ENCODE measurements at regions not wholly inside any gene's neighbourhood (a gene's known extent, or its start where the extent isn't known, plus 50 kb on each side); places are given as distances from the start of the nearest gene placed in this dataset.

GRCh38 chr4:85092943-85093342 lies 126.5 kb upstream of the WDFY3 start:
- Mint-ChIP-seq H3K27ac (no peak overlapping the region), H3K4me1 (no peaks in the 10 kb centered on the region), H3K4me3 (no peak overlapping the region), H3K27me3 (no peaks in the 10 kb centered on the region), H3K9me3 (peaks cover 0 to 14% (median 3%) of the 10 kb centered on the region in 11 donors), H3K36me3 (peaks cover 0 to 3% (median 0%) of the 10 kb centered on the region in 5 donors)
- Histone ChIP-seq H3K4me1 (ENCODE audit: control insufficient read depth in 2 of 2, insufficient read depth in 2 of 2, low read length in 2 of 2) (no peaks in the 10 kb centered on the region), H3K9me3 (ENCODE audit: control insufficient read depth in 2 of 3, low read length in 3 of 3) (no peaks in the 10 kb centered on the region), H3K27ac (ENCODE audit: low read depth, low read length) (no peak overlapping the region), H3K4me3 (ENCODE audit: low read length) (no peak overlapping the region), H3K36me3 (ENCODE audit: control insufficient read depth in 2 of 3, insufficient read depth in 3 of 3, low read length in 3 of 3) (no peaks in the 10 kb centered on the region), H3K27me3 (ENCODE audit: control insufficient read depth in 2 of 2, insufficient read depth in 2 of 2, low read length in 2 of 2) (no peaks in the 10 kb centered on the region)
- DNase-seq, result no peak
- intact Hi-C loops (cut with micrococcal nuclease), result no loop called here
- ChIA-PET POLR2A (no interaction called here), CTCF (no interaction called here)
- no peak for ATAC-seq

GRCh38 chr4:85094735-85095134 lies 128.2 kb upstream of the WDFY3 start:
- intact Hi-C loops (cut with micrococcal nuclease), result no loop called here
- H3K4me3 Mint-ChIP-seq, result no peak overlapping the region
- H3K4me1 Mint-ChIP-seq, result no peaks in the 10 kb centered on the region
- no peaks in the 10 kb centered on the region for H3K27me3 Mint-ChIP-seq
- no peaks in the 10 kb centered on the region for H3K9me3 ChIP-seq (ENCODE audit: control insufficient read depth in 2 of 3, low read length in 3 of 3)
- H3K36me3 Mint-ChIP-seq, result no peaks in the 10 kb centered on the region
- no peak overlapping the region for H3K4me3 ChIP-seq (ENCODE audit: low read length)
- H3K4me1 ChIP-seq (ENCODE audit: control insufficient read depth in 2 of 2, insufficient read depth in 2 of 2, low read length in 2 of 2), result no peaks in the 10 kb centered on the region
- no peak for ATAC-seq
- peaks cover 0 to 14% (median 4%) of the 10 kb centered on the region in 11 donors for H3K9me3 Mint-ChIP-seq
- ChIA-PET POLR2A (no interaction called here), CTCF (no interaction called here)
- no peaks in the 10 kb centered on the region for H3K36me3 ChIP-seq (ENCODE audit: control insufficient read depth in 2 of 3, insufficient read depth in 3 of 3, low read length in 3 of 3)
- no peaks in the 10 kb centered on the region for H3K27me3 ChIP-seq (ENCODE audit: control insufficient read depth in 2 of 2, insufficient read depth in 2 of 2, low read length in 2 of 2)
- no peak overlapping the region for H3K27ac Mint-ChIP-seq
- no peak for DNase-seq
- no peak overlapping the region for H3K27ac ChIP-seq (ENCODE audit: low read depth, low read length)

- H3K4me3 ChIP-seq (ENCODE audit: low read length), result no peak overlapping the region
- no peak overlapping the region for H3K4me3 Mint-ChIP-seq
- no peaks in the 10 kb centered on the region for H3K27me3 Mint-ChIP-seq
- peaks cover 0 to 18% (median 4%) of the 10 kb centered on the region in 11 donors for H3K9me3 Mint-ChIP-seq
- H3K4me1 Mint-ChIP-seq, result no peaks in the 10 kb centered on the region
- DNase-seq (no peak), ATAC-seq (no peak)
- no peaks in the 10 kb centered on the region for H3K27me3 ChIP-seq (ENCODE audit: control insufficient read depth in 2 of 2, insufficient read depth in 2 of 2, low read length in 2 of 2)
- no peaks in the 10 kb centered on the region for H3K4me1 ChIP-seq (ENCODE audit: control insufficient read depth in 2 of 2, insufficient read depth in 2 of 2, low read length in 2 of 2)
- intact Hi-C loops (cut with micrococcal nuclease), result no loop called here
- no peak overlapping the region for H3K27ac Mint-ChIP-seq
- H3K9me3 ChIP-seq (ENCODE audit: control insufficient read depth in 2 of 3, low read length in 3 of 3), result no peaks in the 10 kb centered on the region
- no peak overlapping the region for H3K27ac ChIP-seq (ENCODE audit: low read depth, low read length)
- CTCF ChIA-PET, result no interaction called here
- H3K36me3 ChIP-seq (ENCODE audit: control insufficient read depth in 2 of 3, insufficient read depth in 3 of 3, low read length in 3 of 3), result no peaks in the 10 kb centered on the region
- POLR2A ChIA-PET, result no interaction called here
- no peaks in the 10 kb centered on the region for H3K36me3 Mint-ChIP-seq
These were observed 136.1 kb upstream of the WDFY3 start for GRCh38 chr4:85102606-85103005.

GRCh38 chr4:85106166-85106565 lies 139.7 kb upstream of the WDFY3 start:
- H3K27ac Mint-ChIP-seq, result no peak overlapping the region
- no peak overlapping the region for H3K4me3 ChIP-seq (ENCODE audit: low read length)
- H3K36me3 Mint-ChIP-seq, result no peaks in the 10 kb centered on the region
- peaks cover 0 to 5% (median 0%) of the 10 kb centered on the region in 11 donors for H3K9me3 Mint-ChIP-seq
- no peaks in the 10 kb centered on the region for H3K27me3 Mint-ChIP-seq
- ATAC-seq (no peak), DNase-seq (no peak)
- no peaks in the 10 kb centered on the region for H3K9me3 ChIP-seq (ENCODE audit: control insufficient read depth in 2 of 3, low read length in 3 of 3)
- intact Hi-C loops (cut with micrococcal nuclease), result no loop called here
- H3K4me3 Mint-ChIP-seq, result no peak overlapping the region
- no peaks in the 10 kb centered on the region for H3K27me3 ChIP-seq (ENCODE audit: control insufficient read depth in 2 of 2, insufficient read depth in 2 of 2, low read length in 2 of 2)
- CTCF ChIA-PET, result no interaction called here
- POLR2A ChIA-PET, result no interaction called here
- no peak overlapping the region for H3K27ac ChIP-seq (ENCODE audit: low read depth, low read length)
- H3K4me1 Mint-ChIP-seq, result no peaks in the 10 kb centered on the region
- no peaks in the 10 kb centered on the region for H3K4me1 ChIP-seq (ENCODE audit: control insufficient read depth in 2 of 2, insufficient read depth in 2 of 2, low read length in 2 of 2)
- H3K36me3 ChIP-seq (ENCODE audit: control insufficient read depth in 2 of 3, insufficient read depth in 3 of 3, low read length in 3 of 3), result no peaks in the 10 kb centered on the region

- intact Hi-C loops (cut with micrococcal nuclease), result no loop called here
- Mint-ChIP-seq H3K4me3 (no peak overlapping the region), H3K36me3 (peaks cover 0 to under 1% (median 0%) of the 10 kb centered on the region in 5 donors), H3K27me3 (no peaks in the 10 kb centered on the region), H3K27ac (no peak overlapping the region), H3K9me3 (peaks cover 0 to 6% (median 3%) of the 10 kb centered on the region in 11 donors), H3K4me1 (no peaks in the 10 kb centered on the region)
- H3K36me3 ChIP-seq (ENCODE audit: control insufficient read depth in 2 of 3, insufficient read depth in 3 of 3, low read length in 3 of 3), result no peaks in the 10 kb centered on the region
- CTCF ChIA-PET, result no interaction called here
- DNase-seq (no peak), ATAC-seq (no peak)
- no peak overlapping the region for H3K4me3 ChIP-seq (ENCODE audit: low read length)
- no peaks in the 10 kb centered on the region for H3K4me1 ChIP-seq (ENCODE audit: control insufficient read depth in 2 of 2, insufficient read depth in 2 of 2, low read length in 2 of 2)
- POLR2A ChIA-PET, result no interaction called here
- H3K9me3 ChIP-seq (ENCODE audit: control insufficient read depth in 2 of 3, low read length in 3 of 3), result no peaks in the 10 kb centered on the region
- no peak overlapping the region for H3K27ac ChIP-seq (ENCODE audit: low read depth, low read length)
- no peaks in the 10 kb centered on the region for H3K27me3 ChIP-seq (ENCODE audit: control insufficient read depth in 2 of 2, insufficient read depth in 2 of 2, low read length in 2 of 2)
These were observed 140.4 kb upstream of the WDFY3 start for GRCh38 chr4:85106805-85107336.

- peaks cover 0 to 4% (median 0%) of the 10 kb centered on the region in 5 donors for H3K36me3 Mint-ChIP-seq
- H3K9me3 Mint-ChIP-seq, result peaks cover 0 to 13% (median 4%) of the 10 kb centered on the region in 11 donors
- ChIA-PET CTCF (no interaction called here), POLR2A (no interaction called here)
- no peaks in the 10 kb centered on the region for H3K4me1 Mint-ChIP-seq
- Histone ChIP-seq H3K9me3 (ENCODE audit: control insufficient read depth in 2 of 3, low read length in 3 of 3) (no peaks in the 10 kb centered on the region), H3K4me1 (ENCODE audit: control insufficient read depth in 2 of 2, insufficient read depth in 2 of 2, low read length in 2 of 2) (no peaks in the 10 kb centered on the region), H3K36me3 (ENCODE audit: control insufficient read depth in 2 of 3, insufficient read depth in 3 of 3, low read length in 3 of 3) (no peaks in the 10 kb centered on the region), H3K27ac (ENCODE audit: low read depth, low read length) (no peak overlapping the region), H3K27me3 (ENCODE audit: control insufficient read depth in 2 of 2, insufficient read depth in 2 of 2, low read length in 2 of 2) (no peaks in the 10 kb centered on the region), H3K4me3 (ENCODE audit: low read length) (no peak overlapping the region)
- ATAC-seq (no peak), DNase-seq (no peak)
- H3K27ac Mint-ChIP-seq, result no peak overlapping the region
- H3K27me3 Mint-ChIP-seq, result no peaks in the 10 kb centered on the region
- intact Hi-C loops (cut with micrococcal nuclease), result no loop called here
- H3K4me3 Mint-ChIP-seq, result no peak overlapping the region
These were observed 141.1 kb upstream of the WDFY3 start for GRCh38 chr4:85107553-85107952.

GRCh38 chr4:85113706-85114105 lies 147.2 kb upstream of the WDFY3 start:
- peaks cover 0 to 17% (median 5%) of the 10 kb centered on the region in 11 donors for H3K9me3 Mint-ChIP-seq
- POLR2A ChIA-PET, result no interaction called here
- DNase-seq, result no peak
- H3K4me3 Mint-ChIP-seq, result no peak overlapping the region
- H3K9me3 ChIP-seq (ENCODE audit: control insufficient read depth in 2 of 3, low read length in 3 of 3), result no peaks in the 10 kb centered on the region
- H3K36me3 Mint-ChIP-seq, result peaks cover 0 to 4% (median 0%) of the 10 kb centered on the region in 5 donors
- no peak overlapping the region for H3K27ac Mint-ChIP-seq
- CTCF ChIA-PET, result interaction anchor here (0.7 kb wide), 1 partner anchor 71 kb away, joined by 3 read pairs; no protein-coding TSS in a partner anchor
- no peak overlapping the region for H3K27ac ChIP-seq (ENCODE audit: low read depth, low read length)
- intact Hi-C loops (cut with micrococcal nuclease), result no loop called here
- no peak overlapping the region for H3K4me3 ChIP-seq (ENCODE audit: low read length)
- no peaks in the 10 kb centered on the region for H3K4me1 ChIP-seq (ENCODE audit: control insufficient read depth in 2 of 2, insufficient read depth in 2 of 2, low read length in 2 of 2)
- H3K27me3 Mint-ChIP-seq, result no peaks in the 10 kb centered on the region
- no peaks in the 10 kb centered on the region for H3K4me1 Mint-ChIP-seq
- H3K27me3 ChIP-seq (ENCODE audit: control insufficient read depth in 2 of 2, insufficient read depth in 2 of 2, low read length in 2 of 2), result no peaks in the 10 kb centered on the region
- ATAC-seq, result no peak
- no peaks in the 10 kb centered on the region for H3K36me3 ChIP-seq (ENCODE audit: control insufficient read depth in 2 of 3, insufficient read depth in 3 of 3, low read length in 3 of 3)
